ENCODE measurements at regions not wholly inside any gene's neighbourhood (a gene's known extent, or its start where the extent isn't known, plus 50 kb on each side); places are given as distances from the start of the nearest gene placed in this dataset.

GRCh38 chr6:11648436-11648775 lies 110.9 kb downstream of the TMEM170B start:
- TF ChIP-seq POLR2AphosphoS5 (IDR thresholded peaks at IDR 0.05; ENCODE audit: low read depth, low read length) (no peak), ZBTB33 (IDR thresholded peaks at IDR 0.05; ENCODE audit: extremely low read depth, insufficient replicate concordance, low read length) (no peak), SP1 (IDR thresholded peaks at IDR 0.05; ENCODE audit: low read depth) (no peak), EZH2 (IDR thresholded peaks at IDR 0.05) (no peak), RAD21 (IDR thresholded peaks at IDR 0.05; ENCODE audit: low read depth) (no peak), YY1 (IDR thresholded peaks at IDR 0.05; ENCODE audit: extremely low read depth, insufficient replicate concordance, low read depth, low read length) (no peak), CTCF (IDR thresholded peaks at IDR 0.05 in 2 of 3, conservative IDR thresholded peaks at IDR 0.05 in 1 of 3; ENCODE audit: borderline replicate concordance in 1 of 3, insufficient read depth in 1 of 3, low read depth in 2 of 3, low read length in 2 of 3) (no peak), MAX (IDR thresholded peaks at IDR 0.05) (no peak), CBX3 (IDR thresholded peaks at IDR 0.05; ENCODE audit: low read depth) (no peak), ATF3 (IDR thresholded peaks at IDR 0.05) (no peak), CEBPB (IDR thresholded peaks at IDR 0.05; ENCODE audit: low read depth) (no peak), ELF1 (IDR thresholded peaks at IDR 0.05; ENCODE audit: borderline replicate concordance, low read depth) (no peak), POLR2A (IDR thresholded peaks at IDR 0.05; ENCODE audit: borderline replicate concordance, extremely low read depth, insufficient read depth, insufficient read length) (no peak), JUND (IDR thresholded peaks at IDR 0.05) (no peak), FOSL1 (IDR thresholded peaks at IDR 0.05; ENCODE audit: low read depth) (no peak), SIN3A (IDR thresholded peaks at IDR 0.05; ENCODE audit: low read depth) (no peak), TCF7L2 (IDR thresholded peaks at IDR 0.05; ENCODE audit: borderline replicate concordance, extremely low read depth, insufficient read depth, insufficient read length) (no peak), SRF (IDR thresholded peaks at IDR 0.05; ENCODE audit: low read depth) (no peak), ZFX (IDR thresholded peaks at IDR 0.05) (no peak), EZH2phosphoT487 (IDR thresholded peaks at IDR 0.05; ENCODE audit: borderline replicate concordance) (no peak)
- Histone ChIP-seq H3K4me3 (replicated peaks in 1 of 2; ENCODE audit: low read depth in 1 of 2, low read length in 2 of 2) (no peak overlapping the region), H2AFZ (ENCODE audit: low read depth, low read length, poor library complexity, severe bottlenecking) (no peak overlapping the region), H3K4me2 (ENCODE audit: low read length) (no peak overlapping the region), H3K27ac (ENCODE audit: low read depth, low read length) (no peak overlapping the region), H3K9ac (ENCODE audit: low read length) (no peak overlapping the region), H3K9me2 (ENCODE audit: insufficient read depth) (no peaks in the 10 kb centered on the region), H3K27me3 (ENCODE audit: insufficient read depth, low read length) (no peaks in the 10 kb centered on the region), H3K9me3 (ENCODE audit: control insufficient read depth in 1 of 2, insufficient read depth in 1 of 2, low read depth in 1 of 2, low read length in 2 of 2) (no peaks in the 10 kb centered on the region), H3K4me1 (ENCODE audit: control insufficient read depth in 1 of 2, insufficient read depth in 2 of 2, low read length in 2 of 2) (peaks cover 3 to 6% of the 10 kb centered on the region in 2 experiments; a peak in 3 of 4 replicates), H3K79me2 (ENCODE audit: insufficient read depth, low read length) (no peaks in the 10 kb centered on the region), H3K36me3 (ENCODE audit: control insufficient read depth in 1 of 2, insufficient read depth in 2 of 2, low read length in 2 of 2) (no peaks in the 10 kb centered on the region), H4K20me1 (ENCODE audit: insufficient read depth) (no peaks in the 10 kb centered on the region)
- no peak for ATAC-seq
- no peak for DNase-seq (ENCODE audit: low read depth, low spot score)
- ChIA-PET POLR2A (no interaction called here), CTCF (no interaction called here), RAD21 (ENCODE audit: low non-redundant PET in 1 of 2, low total read pairs in 2 of 2, uncharacterized antibody in 2 of 2, unreplicated experiment in 2 of 2) (no interaction called here)
- no TSS peak for BruUV-seq (replicated peaks)
- intact Hi-C loops (cut with micrococcal nuclease), result no loop called here
